H1 (cell line): ENCODE measurements at regions not wholly inside any gene's neighbourhood (a gene's known extent, or its start where the extent isn't known, plus 50 kb on each side); places are given as distances from the start of the nearest gene placed in this dataset.

ENCODE experiments used
- CTCF ChIA-PET: fragments of 300-600 bp; sonication (Branson Sonifier 250); formaldehyde crosslinking; loops from one replicate; lab custom pipeline; 2021; ENCODE audit not compliant: partially characterized antibody; lab: Charles Lee
- POLR2A ChIA-PET: fragments of 300-600 bp; sonication (Branson Sonifier 250); formaldehyde crosslinking; loops from one replicate; lab custom pipeline; 2021; ENCODE audit warnings: inconsistent platforms; ENCODE audit not compliant: partially characterized antibody; lab: Charles Lee
- DNase-seq, 2 experiments: peaks; one replicate each; pipeline versions ENCODE4 v3.0.0 to v3.0.0-alpha.2; 2010 to 2022; ENCODE audit warnings: low spot score in 2 of 2, low read depth in 1 of 2, mixed read lengths in 1 of 2
- FAIRE-seq: peaks from 2 replicates; lab custom pipeline; 2011; peaks lifted over from hg19 to GRCh38; lab: Jason Lieb, UNC
- H2AFZ ChIP-seq: 2 replicates; pipeline ENCODE4 v1.8.1; 2012; ENCODE audit warnings: low read length, inconsistent platforms
- H2AK5ac ChIP-seq: 2 replicates; pipeline ENCODE4 v1.6.1; 2013; ENCODE audit warnings: low read depth, low read length
- H2BK120ac ChIP-seq: replicated peaks from 2 replicates; pipeline ENCODE3; 2013; ENCODE audit warnings: low read depth, low read length, inconsistent platforms
- H2BK12ac ChIP-seq: 2 replicates; pipeline ENCODE4 v1.6.1; 2013; ENCODE audit warnings: low read depth, low read length
- H2BK15ac ChIP-seq: 2 replicates; pipeline ENCODE4 v1.6.1; 2013; ENCODE audit warnings: low read length
- H2BK20ac ChIP-seq: 2 replicates; pipeline ENCODE4 v1.6.1; 2013; ENCODE audit warnings: low read length
- H2BK5ac ChIP-seq: 2 replicates; pipeline ENCODE4 v1.6.1; 2013; ENCODE audit warnings: low read depth, low read length
- H3K14ac ChIP-seq: 2 replicates; pipeline ENCODE4 v1.6.1; 2013; ENCODE audit warnings: inconsistent platforms; ENCODE audit not compliant: insufficient read length
- H3K18ac ChIP-seq: 2 replicates; pipeline ENCODE4 v1.6.1; 2013; ENCODE audit warnings: low read length; ENCODE audit errors: extremely low read depth
- H3K23ac ChIP-seq: 2 replicates; pipeline ENCODE4 v1.6.1; 2013; ENCODE audit warnings: inconsistent platforms; ENCODE audit not compliant: insufficient read length
- H3K23me2 ChIP-seq: 2 replicates; pipeline ENCODE4 v1.6.1; 2013; ENCODE audit warnings: low read depth, low read length
- H3K27ac ChIP-seq: 2 replicates; pipeline ENCODE4 v1.6.1; 2011; ENCODE audit warnings: low read depth, low read length, inconsistent platforms
- H3K27me3 ChIP-seq, 4 experiments: replicated peaks in 1 of 4; 1 replicate in 1 of 4; 2 replicates in 3 of 4; pipeline versions ENCODE4 v1.6.1 to v1.8.1; 2011 to 2013; ENCODE audit warnings: low read length in 3 of 4, mild to moderate bottlenecking in 3 of 4, inconsistent platforms in 2 of 4, mixed read lengths in 2 of 4, moderate library complexity in 1 of 4; ENCODE audit not compliant: control insufficient read depth in 3 of 4, insufficient read depth in 3 of 4; ENCODE audit errors: extremely low read depth in 1 of 4
- H3K36me3 ChIP-seq, 4 experiments: 2 replicates each; pipeline versions ENCODE4 v1.6.1 to v1.8.1; 2011 to 2013; ENCODE audit warnings: mild to moderate bottlenecking in 4 of 4, low read length in 3 of 4, moderate library complexity in 2 of 4, control low read depth in 1 of 4, inconsistent platforms in 1 of 4; ENCODE audit not compliant: insufficient read depth in 4 of 4, control insufficient read depth in 2 of 4
- H3K4ac ChIP-seq: replicated peaks from 2 replicates; pipeline ENCODE3; 2013; ENCODE audit warnings: low read length, low read depth, mixed read lengths, inconsistent platforms; ENCODE audit not compliant: insufficient read length
- H3K4me1 ChIP-seq, 4 experiments: replicated peaks in 1 of 4; 1 replicate in 1 of 4; 2 replicates in 3 of 4; pipeline versions ENCODE4 v1.6.1 to v1.8.1; 2011 to 2013; ENCODE audit warnings: low read length in 3 of 4, inconsistent platforms in 2 of 4, mixed read lengths in 1 of 4; ENCODE audit not compliant: insufficient read depth in 4 of 4, control insufficient read depth in 3 of 4
- H3K4me2 ChIP-seq, 2 experiments: 2 replicates each; pipeline versions ENCODE4 v1.6.1 to v1.8.1; 2011 to 2013; ENCODE audit warnings: low read depth in 2 of 2, low read length in 2 of 2, control low read depth in 1 of 2, inconsistent platforms in 1 of 2, mild to moderate bottlenecking in 1 of 2; ENCODE audit not compliant: insufficient read depth in 1 of 2
- H3K4me3 ChIP-seq, 4 experiments: fragments of 200-600, 300-600 bp in 1 of 4; sonication (generic), shearing (Covaris generic), sonication (Bioruptor Twin) in 1 of 4; 2 replicates each; pipeline versions ENCODE4 v1.5.1 to v1.8.1; 2011 to 2016; ENCODE audit warnings: low read length in 4 of 4, low read depth in 3 of 4, control low read depth in 2 of 4, inconsistent platforms in 2 of 4, mild to moderate bottlenecking in 2 of 4, mixed read lengths in 1 of 4, moderate library complexity in 1 of 4; ENCODE audit not compliant: insufficient read depth in 2 of 4; ENCODE audit errors: extremely low read depth in 1 of 4
- H3K56ac ChIP-seq: replicated peaks from 2 replicates; pipeline ENCODE3; 2013; ENCODE audit warnings: low read depth, mild to moderate bottlenecking, mixed read lengths, low read length, inconsistent platforms; ENCODE audit not compliant: insufficient read length
- H3K79me1 ChIP-seq: 2 replicates; pipeline ENCODE4 v1.6.1; 2013; ENCODE audit warnings: low read depth, low read length, control low read depth
- H3K79me2 ChIP-seq, 2 experiments: 2 replicates each; pipeline versions ENCODE4 v1.6.1 to v1.8.1; 2012 to 2013; ENCODE audit warnings: low read length in 2 of 2, mild to moderate bottlenecking in 2 of 2, inconsistent platforms in 1 of 2; ENCODE audit not compliant: insufficient read depth in 2 of 2, control insufficient read depth in 1 of 2
- H3K9ac ChIP-seq, 4 experiments: replicated peaks in 1 of 4; 1 replicate in 1 of 4; 2 replicates in 3 of 4; pipeline versions ENCODE4 v1.6.1 to v1.8.1; 2011 to 2013; ENCODE audit warnings: low read depth in 3 of 4, low read length in 3 of 4, control low read depth in 2 of 4, mild to moderate bottlenecking in 2 of 4, moderate library complexity in 2 of 4, inconsistent platforms in 1 of 4; ENCODE audit errors: extremely low read depth in 1 of 4
- H3K9me3 ChIP-seq, 2 experiments: 2 replicates each; pipeline versions ENCODE4 v1.6.1 to v1.8.1; 2012 to 2013; ENCODE audit warnings: mild to moderate bottlenecking in 2 of 2, moderate library complexity in 2 of 2, control low read depth in 1 of 2, inconsistent platforms in 1 of 2, low read depth in 1 of 2, low read length in 1 of 2, mixed read lengths in 1 of 2; ENCODE audit not compliant: insufficient read depth in 2 of 2
- H4K20me1 ChIP-seq, 2 experiments: replicated peaks in 1 of 2; 2 replicates each; pipeline versions ENCODE3 to v1.8.1; 2011 to 2013; ENCODE audit warnings: inconsistent platforms in 2 of 2, low read length in 2 of 2, mild to moderate bottlenecking in 1 of 2; ENCODE audit not compliant: insufficient read depth in 2 of 2, control insufficient read depth in 1 of 2
- H4K5ac ChIP-seq: 2 replicates; pipeline ENCODE4 v1.6.1; 2013; ENCODE audit warnings: low read length, low read depth, mixed read lengths, inconsistent platforms; ENCODE audit not compliant: insufficient read length
- H4K8ac ChIP-seq: 2 replicates; pipeline ENCODE4 v1.8.0; 2013; ENCODE audit warnings: mild to moderate bottlenecking, moderate library complexity, low read length, inconsistent platforms; ENCODE audit not compliant: insufficient read depth; ENCODE audit errors: extremely low read depth
- H4K91ac ChIP-seq: replicated peaks from 2 replicates; pipeline ENCODE3; 2013; ENCODE audit warnings: low read length, mixed read lengths, inconsistent platforms; ENCODE audit not compliant: insufficient read length
- BRCA1 ChIP-seq: IDR thresholded peaks from 2 replicates; pipeline ENCODE4 v1.6.1; 2012; ENCODE audit warnings: low read depth, low read length, improper control_type of control experiment
- KDM4A ChIP-seq: IDR thresholded peaks from one replicate; pipeline ENCODE4 v1.7.1; 2012; ENCODE audit warnings: low read depth, mild to moderate bottlenecking, moderate library complexity, low read length, inconsistent platforms; ENCODE audit not compliant: severe bottlenecking
- POU5F1 ChIP-seq: IDR thresholded peaks from 2 replicates; pipeline ENCODE4 v1.6.1; 2011; ENCODE audit warnings: low read depth, mild to moderate bottlenecking, low read length, moderate library complexity
- WGBS, 2 experiments: shearing (Covaris generic) in 1 of 2; methylation state at CpG; one replicate each; pipeline versions ENCODE4 v1.1.6 to v1.1.7; 2013 to 2015; ENCODE audit warnings: low lambda C conversion rate in 2 of 2, mixed read lengths in 2 of 2, inconsistent platforms in 1 of 2, low coverage in 1 of 2, missing lambda C conversion rate in 1 of 2; ENCODE audit not compliant: insufficient replicate concordance in 2 of 2, insufficient coverage in 1 of 2, insufficient read length in 1 of 2; ENCODE audit errors: extremely low coverage in 1 of 2, missing lambda C conversion rate in 1 of 2; 5-methylcytosine and 5-hydroxymethylcytosine counted together
- TF ChIP-seq, protein P1 (sequence below): IDR thresholded peaks from 2 replicates; pipeline ENCODE4 v1.6.1; 2012; ENCODE audit warnings: low read length, inconsistent platforms

- CTCF ChIA-PET: interaction anchor here (0.7 to 2.4 kb wide), 5 partner anchors 9 to 82 kb away, joined by 3 to 8 read pairs (median 3); no protein-coding TSS in a partner anchor
- DNase-seq (no peak), FAIRE-seq (no peak)
- Histone ChIP-seq H2AFZ (no peak overlapping the region), H4K5ac (no peak overlapping the region), H3K27ac (no peak overlapping the region), H4K8ac (no peak overlapping the region), H3K27me3 (no peaks in the 10 kb centered on the region; a peak in 2 of 7 replicates)
- TF ChIP-seq BRCA1 (no peak), POU5F1 (no peak), KDM4A (no peak)
- TF ChIP-seq, protein P1, sequence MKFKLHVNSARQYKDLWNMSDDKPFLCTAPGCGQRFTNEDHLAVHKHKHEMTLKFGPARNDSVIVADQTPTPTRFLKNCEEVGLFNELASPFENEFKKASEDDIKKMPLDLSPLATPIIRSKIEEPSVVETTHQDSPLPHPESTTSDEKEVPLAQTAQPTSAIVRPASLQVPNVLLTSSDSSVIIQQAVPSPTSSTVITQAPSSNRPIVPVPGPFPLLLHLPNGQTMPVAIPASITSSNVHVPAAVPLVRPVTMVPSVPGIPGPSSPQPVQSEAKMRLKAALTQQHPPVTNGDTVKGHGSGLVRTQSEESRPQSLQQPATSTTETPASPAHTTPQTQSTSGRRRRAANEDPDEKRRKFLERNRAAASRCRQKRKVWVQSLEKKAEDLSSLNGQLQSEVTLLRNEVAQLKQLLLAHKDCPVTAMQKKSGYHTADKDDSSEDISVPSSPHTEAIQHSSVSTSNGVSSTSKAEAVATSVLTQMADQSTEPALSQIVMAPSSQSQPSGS: no peak
- TF ChIP-seq, all 59 proteins: peak for 0
- Histone ChIP-seq H3K79me2 (no peaks in the 10 kb centered on the region), H3K36me3 (no peaks in the 10 kb centered on the region), H3K56ac (no peak overlapping the region), H3K23me2 (no peaks in the 10 kb centered on the region), H2BK5ac (no peak overlapping the region), H3K9ac (no peak overlapping the region), H2BK20ac (no peak overlapping the region), H2AK5ac (no peak overlapping the region), H2BK12ac (no peak overlapping the region), H3K18ac (no peak overlapping the region), H3K4me3 (no peak overlapping the region), H3K14ac (no peak overlapping the region), H3K9me3 (peaks cover 8 to 14% of the 10 kb centered on the region in 2 experiments; a peak in 3 of 4 replicates), H3K4me1 (peaks cover 0 to 5% (median 3%) of the 10 kb centered on the region in 4 experiments; a peak in 6 of 7 replicates), H4K20me1 (no peaks in the 10 kb centered on the region), H4K91ac (no peak overlapping the region), H3K79me1 (no peaks in the 10 kb centered on the region), H2BK120ac (no peak overlapping the region), H3K4me2 (no peak overlapping the region), H3K23ac (no peak overlapping the region), H3K4ac (no peak overlapping the region), H2BK15ac (0 out of 2 replicates have a peak overlapping the region, but pooled peaks have one; percentile 61)
- 92% methylated on average over 11 of the region's 11 CpGs; no CpG with 5 or more reads in 1 of the 2 experiments for WGBS, 2 experiments
- POLR2A ChIA-PET: no interaction called here
These were observed 274.6 kb downstream of the BRD1 start for GRCh38 chr22:49553076-49553475.
